ENCODE measurements at regions not wholly inside any gene's neighbourhood (a gene's known extent, or its start where the extent isn't known, plus 50 kb on each side); places are given as distances from the start of the nearest gene placed in this dataset.

- Histone ChIP-seq H4K91ac (ENCODE audit: insufficient read depth, low read depth, low read length) (no peak overlapping the region), H2BK5ac (ENCODE audit: low read depth, low read length, poor library complexity, severe bottlenecking) (no peak overlapping the region), H2AK9ac (replicated peaks; ENCODE audit: low read depth, low read length, poor library complexity) (no peak overlapping the region), H3K23ac (ENCODE audit: low read depth, low read length) (no peak overlapping the region), H3K9ac (ENCODE audit: low read depth, low read length) (no peak overlapping the region), H3K4me2 (ENCODE audit: low read depth, low read length) (no peak overlapping the region), H3K4ac (ENCODE audit: low read depth, low read length) (no peak overlapping the region), H3K18ac (ENCODE audit: low read depth, low read length) (no peak overlapping the region), H3K27ac (ENCODE audit: insufficient read depth, low read length) (no peak overlapping the region), H3K4me1 (ENCODE audit: control insufficient read depth, insufficient read depth, low read length) (no peaks in the 10 kb centered on the region), H3K14ac (replicated peaks; ENCODE audit: low read depth, low read length) (no peak overlapping the region), H3K79me1 (ENCODE audit: low read depth in 1 of 2, low read length in 2 of 2) (no peaks in the 10 kb centered on the region), H3K9me1 (ENCODE audit: insufficient read depth, low read length) (no peaks in the 10 kb centered on the region), H2AK5ac (ENCODE audit: low read depth, low read length) (no peak overlapping the region), H3K36me3 (ENCODE audit: control insufficient read depth, insufficient read depth, low read length) (no peaks in the 10 kb centered on the region), H2BK120ac (ENCODE audit: low read depth, low read length) (no peak overlapping the region), H3K4me3 (ENCODE audit: insufficient read depth, low read depth, low read length) (no peak overlapping the region), H2BK15ac (ENCODE audit: low read depth, low read length) (no peak overlapping the region), H2AFZ (replicated peaks; ENCODE audit: low read length, poor library complexity) (no peak overlapping the region), H2BK20ac (ENCODE audit: low read depth, low read length) (no peak overlapping the region), H3K9me3 (ENCODE audit: control insufficient read depth, insufficient read depth, low read length) (no peaks in the 10 kb centered on the region), H3K56ac (ENCODE audit: extremely low read depth, insufficient read depth, low read length) (no peak overlapping the region), H4K5ac (ENCODE audit: low read depth, low read length) (no peak overlapping the region), H4K8ac (ENCODE audit: low read depth in 2 of 2, low read length in 2 of 2) (no peak overlapping the region), H3K27me3 (ENCODE audit: control insufficient read depth, insufficient read depth, low read length) (no peaks in the 10 kb centered on the region), H4K20me1 (ENCODE audit: insufficient read depth, low read length) (no peaks in the 10 kb centered on the region)
- no peak for DNase-seq
- WGBS, 2 experiments (ENCODE audit: extremely low coverage in 2 of 2, insufficient read length in 1 of 2) = no CpG with 5 or more reads among the region's 8 CpGs
- ChIA-PET POLR2A (ENCODE audit: unreplicated experiment) (no interaction called here), CTCF (no interaction called here)
- in situ Hi-C loops (cut with MboI; ENCODE audit: low sequenced_read_pairs) (no loop called here), dilution Hi-C loops (cut with HindIII; ENCODE audit: low sequenced_read_pairs, unreplicated experiment) (no loop called here), intact Hi-C loops (cut with micrococcal nuclease) (no loop called here)
- no TSS peak for BruUV-seq (replicated peaks)
- no peak for ATAC-seq (ENCODE audit: low read depth)
- TF ChIP-seq BHLHE40 (IDR thresholded peaks at IDR 0.05; ENCODE audit: low read depth, low read length) (no peak), MXI1 (IDR thresholded peaks at IDR 0.05; ENCODE audit: borderline replicate concordance, low read depth, low read length) (no peak), POLR2A (IDR thresholded peaks at IDR 0.05; ENCODE audit: low read depth, low read length) (no peak), USF2 (IDR thresholded peaks at IDR 0.05; ENCODE audit: low read depth, low read length) (no peak), RCOR1 (IDR thresholded peaks at IDR 0.05; ENCODE audit: insufficient replicate concordance, low read length) (no peak), MAFK (IDR thresholded peaks at IDR 0.05; ENCODE audit: low read depth, low read length) (no peak), CEBPB (IDR thresholded peaks at IDR 0.05; ENCODE audit: low read depth, low read length) (no peak), RFX5 (IDR thresholded peaks at IDR 0.05; ENCODE audit: low read depth, low read length) (no peak), MAZ (IDR thresholded peaks at IDR 0.05; ENCODE audit: borderline replicate concordance, low read depth, low read length) (no peak), FOS (IDR thresholded peaks at IDR 0.05; ENCODE audit: low read depth, low read length) (no peak), NFE2L2 (IDR thresholded peaks at IDR 0.05; ENCODE audit: low read depth, low read length) (no peak)
Measured at GRCh38 chrX:9087271-9088040, 53.5 kb upstream of the FAM9B start.

Measured in IMR-90 (cell line).